ENCODE measurements at regions not wholly inside any gene's neighbourhood (a gene's known extent, or its start where the extent isn't known, plus 50 kb on each side); places are given as distances from the start of the nearest gene placed in this dataset.

DNA sequence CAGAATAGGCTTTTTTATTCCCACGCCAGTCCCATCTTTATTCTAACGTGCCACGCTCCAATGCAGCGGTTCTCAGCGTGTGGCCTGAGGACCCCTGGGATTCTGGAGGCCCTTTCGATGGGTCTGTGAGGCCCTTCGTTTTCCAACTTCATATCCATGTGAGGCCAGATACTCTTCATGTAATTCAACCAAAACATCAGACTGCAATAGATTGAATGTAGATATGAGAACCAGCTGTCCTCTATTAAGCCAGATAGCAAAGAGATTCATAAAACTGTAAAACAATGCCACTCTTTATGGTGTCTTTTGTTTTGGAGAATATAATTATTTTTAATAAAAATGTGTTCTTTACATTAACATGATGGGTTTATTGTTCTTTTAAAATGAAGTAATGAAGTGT is 53.2 kb upstream of the KMT2C start:
- DNase-seq (ENCODE audit: low spot score) (no peak), ATAC-seq (no peak)
- H3K4me1 ChIP-seq (ENCODE audit: insufficient read depth) = peaks cover 11% of the 10 kb centered on the region; the same call in 1 of the 2 replicates
- H3K27ac ChIP-seq (ENCODE audit: low read depth) = no peak overlapping the region
- H3K4me3 Mint-ChIP-seq = no peak overlapping the region
- H3K4me2 ChIP-seq = no peak overlapping the region
- H3K27ac Mint-ChIP-seq = no peak overlapping the region
- no peaks in the 10 kb centered on the region for H3K27me3 ChIP-seq (ENCODE audit: insufficient read depth)
- no peaks in the 10 kb centered on the region for H3F3A ChIP-seq (replicated peaks; ENCODE audit: low read depth)
- H3K9me3 Mint-ChIP-seq = no peaks in the 10 kb centered on the region; the same call in 2 of the 3 replicates
- no peaks in the 10 kb centered on the region for H3K36me3 Mint-ChIP-seq (ENCODE audit: low read depth)
- H3K79me2 ChIP-seq (replicated peaks; ENCODE audit: insufficient read depth) = no peaks in the 10 kb centered on the region
- peaks cover 6% of the 10 kb centered on the region for H3K4me1 Mint-ChIP-seq
- TF ChIP-seq, protein P1, sequence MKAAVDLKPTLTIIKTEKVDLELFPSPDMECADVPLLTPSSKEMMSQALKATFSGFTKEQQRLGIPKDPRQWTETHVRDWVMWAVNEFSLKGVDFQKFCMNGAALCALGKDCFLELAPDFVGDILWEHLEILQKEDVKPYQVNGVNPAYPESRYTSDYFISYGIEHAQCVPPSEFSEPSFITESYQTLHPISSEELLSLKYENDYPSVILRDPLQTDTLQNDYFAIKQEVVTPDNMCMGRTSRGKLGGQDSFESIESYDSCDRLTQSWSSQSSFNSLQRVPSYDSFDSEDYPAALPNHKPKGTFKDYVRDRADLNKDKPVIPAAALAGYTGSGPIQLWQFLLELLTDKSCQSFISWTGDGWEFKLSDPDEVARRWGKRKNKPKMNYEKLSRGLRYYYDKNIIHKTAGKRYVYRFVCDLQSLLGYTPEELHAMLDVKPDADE (IDR thresholded peaks at IDR 0.05) = no peak
- TF ChIP-seq POLR2AphosphoS5 (IDR thresholded peaks at IDR 0.05; ENCODE audit: low read depth) = no peak
- no peak for TF ChIP-seq JUNB (IDR thresholded peaks at IDR 0.05; ENCODE audit: unreplicated experiment)
- no peak for TF ChIP-seq EZH2 (IDR thresholded peaks at IDR 0.05; ENCODE audit: low read depth, unreplicated experiment)
- TF ChIP-seq ZNF114 (CRISPR knock-in tag; IDR thresholded peaks at IDR 0.05) = no peak
- TF ChIP-seq, protein P2, sequence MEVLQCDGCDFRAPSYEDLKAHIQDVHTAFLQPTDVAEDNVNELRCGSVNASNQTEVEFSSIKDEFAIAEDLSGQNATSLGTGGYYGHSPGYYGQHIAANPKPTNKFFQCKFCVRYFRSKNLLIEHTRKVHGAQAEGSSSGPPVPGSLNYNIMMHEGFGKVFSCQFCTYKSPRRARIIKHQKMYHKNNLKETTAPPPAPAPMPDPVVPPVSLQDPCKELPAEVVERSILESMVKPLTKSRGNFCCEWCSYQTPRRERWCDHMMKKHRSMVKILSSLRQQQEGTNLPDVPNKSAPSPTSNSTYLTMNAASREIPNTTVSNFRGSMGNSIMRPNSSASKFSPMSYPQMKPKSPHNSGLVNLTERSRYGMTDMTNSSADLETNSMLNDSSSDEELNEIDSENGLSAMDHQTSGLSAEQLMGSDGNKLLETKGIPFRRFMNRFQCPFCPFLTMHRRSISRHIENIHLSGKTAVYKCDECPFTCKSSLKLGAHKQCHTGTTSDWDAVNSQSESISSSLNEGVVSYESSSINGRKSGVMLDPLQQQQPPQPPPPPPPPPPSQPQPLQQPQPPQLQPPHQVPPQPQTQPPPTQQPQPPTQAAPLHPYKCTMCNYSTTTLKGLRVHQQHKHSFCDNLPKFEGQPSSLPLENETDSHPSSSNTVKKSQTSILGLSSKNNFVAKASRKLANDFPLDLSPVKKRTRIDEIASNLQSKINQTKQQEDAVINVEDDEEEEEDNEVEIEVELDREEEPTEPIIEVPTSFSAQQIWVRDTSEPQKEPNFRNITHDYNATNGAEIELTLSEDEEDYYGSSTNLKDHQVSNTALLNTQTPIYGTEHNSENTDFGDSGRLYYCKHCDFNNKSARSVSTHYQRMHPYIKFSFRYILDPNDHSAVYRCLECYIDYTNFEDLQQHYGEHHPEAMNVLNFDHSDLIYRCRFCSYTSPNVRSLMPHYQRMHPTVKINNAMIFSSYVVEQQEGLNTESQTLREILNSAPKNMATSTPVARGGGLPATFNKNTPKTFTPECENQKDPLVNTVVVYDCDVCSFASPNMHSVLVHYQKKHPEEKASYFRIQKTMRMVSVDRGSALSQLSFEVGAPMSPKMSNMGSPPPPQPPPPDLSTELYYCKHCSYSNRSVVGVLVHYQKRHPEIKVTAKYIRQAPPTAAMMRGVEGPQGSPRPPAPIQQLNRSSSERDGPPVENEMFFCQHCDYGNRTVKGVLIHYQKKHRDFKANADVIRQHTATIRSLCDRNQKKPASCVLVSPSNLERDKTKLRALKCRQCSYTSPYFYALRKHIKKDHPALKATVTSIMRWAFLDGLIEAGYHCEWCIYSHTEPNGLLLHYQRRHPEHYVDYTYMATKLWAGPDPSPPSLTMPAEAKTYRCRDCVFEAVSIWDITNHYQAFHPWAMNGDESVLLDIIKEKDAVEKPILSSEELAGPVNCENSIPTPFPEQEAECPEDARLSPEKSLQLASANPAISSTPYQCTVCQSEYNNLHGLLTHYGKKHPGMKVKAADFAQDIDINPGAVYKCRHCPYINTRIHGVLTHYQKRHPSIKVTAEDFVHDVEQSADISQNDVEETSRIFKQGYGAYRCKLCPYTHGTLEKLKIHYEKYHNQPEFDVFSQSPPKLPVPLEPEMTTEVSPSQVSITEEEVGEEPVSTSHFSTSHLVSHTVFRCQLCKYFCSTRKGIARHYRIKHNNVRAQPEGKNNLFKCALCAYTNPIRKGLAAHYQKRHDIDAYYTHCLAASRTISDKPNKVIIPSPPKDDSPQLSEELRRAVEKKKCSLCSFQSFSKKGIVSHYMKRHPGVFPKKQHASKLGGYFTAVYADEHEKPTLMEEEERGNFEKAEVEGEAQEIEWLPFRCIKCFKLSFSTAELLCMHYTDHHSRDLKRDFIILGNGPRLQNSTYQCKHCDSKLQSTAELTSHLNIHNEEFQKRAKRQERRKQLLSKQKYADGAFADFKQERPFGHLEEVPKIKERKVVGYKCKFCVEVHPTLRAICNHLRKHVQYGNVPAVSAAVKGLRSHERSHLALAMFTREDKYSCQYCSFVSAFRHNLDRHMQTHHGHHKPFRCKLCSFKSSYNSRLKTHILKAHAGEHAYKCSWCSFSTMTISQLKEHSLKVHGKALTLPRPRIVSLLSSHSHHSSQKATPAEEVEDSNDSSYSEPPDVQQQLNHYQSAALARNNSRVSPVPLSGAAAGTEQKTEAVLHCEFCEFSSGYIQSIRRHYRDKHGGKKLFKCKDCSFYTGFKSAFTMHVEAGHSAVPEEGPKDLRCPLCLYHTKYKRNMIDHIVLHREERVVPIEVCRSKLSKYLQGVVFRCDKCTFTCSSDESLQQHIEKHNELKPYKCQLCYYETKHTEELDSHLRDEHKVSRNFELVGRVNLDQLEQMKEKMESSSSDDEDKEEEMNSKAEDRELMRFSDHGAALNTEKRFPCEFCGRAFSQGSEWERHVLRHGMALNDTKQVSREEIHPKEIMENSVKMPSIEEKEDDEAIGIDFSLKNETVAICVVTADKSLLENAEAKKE (CRISPR knock-in tag; IDR thresholded peaks at IDR 0.05) = no peak
- TF ChIP-seq NANOG (IDR thresholded peaks at IDR 0.05; ENCODE audit: borderline replicate concordance) = no peak
- no peak for TF ChIP-seq CTCF (conservative IDR thresholded peaks at IDR 0.05; ENCODE audit: low read depth in 2 of 2)
- no peak for TF ChIP-seq CREB1 (CRISPR knock-in tag; IDR thresholded peaks at IDR 0.05; ENCODE audit: low read depth)
- TF ChIP-seq STAT1 (IDR thresholded peaks at IDR 0.05; ENCODE audit: unreplicated experiment) = no peak
- no peak for TF ChIP-seq REST (IDR thresholded peaks at IDR 0.05; ENCODE audit: unreplicated experiment)
- TF ChIP-seq EZH2phosphoT487 (IDR thresholded peaks at IDR 0.05; ENCODE audit: unreplicated experiment) = no peak
- no peak for TF ChIP-seq ZNF331 (CRISPR knock-in tag; IDR thresholded peaks at IDR 0.05; ENCODE audit: low read depth)
- H3K36me3 ChIP-seq (ENCODE audit: insufficient read depth) = no peaks in the 10 kb centered on the region
- no peak overlapping the region for H2AFZ ChIP-seq
- H3K27me3 Mint-ChIP-seq (ENCODE audit: insufficient read depth, low read depth, poor library complexity) = peaks cover 2% of the 10 kb centered on the region
- no peaks in the 10 kb centered on the region for H4K20me1 ChIP-seq (replicated peaks; ENCODE audit: insufficient read depth)
- H3K9me2 ChIP-seq (ENCODE audit: insufficient read depth) = no peaks in the 10 kb centered on the region
- H3K4me3 ChIP-seq = no peak overlapping the region
